ENCODE measurements at regions not wholly inside any gene's neighbourhood (a gene's known extent, or its start where the extent isn't known, plus 50 kb on each side); places are given as distances from the start of the nearest gene placed in this dataset.

DNA sequence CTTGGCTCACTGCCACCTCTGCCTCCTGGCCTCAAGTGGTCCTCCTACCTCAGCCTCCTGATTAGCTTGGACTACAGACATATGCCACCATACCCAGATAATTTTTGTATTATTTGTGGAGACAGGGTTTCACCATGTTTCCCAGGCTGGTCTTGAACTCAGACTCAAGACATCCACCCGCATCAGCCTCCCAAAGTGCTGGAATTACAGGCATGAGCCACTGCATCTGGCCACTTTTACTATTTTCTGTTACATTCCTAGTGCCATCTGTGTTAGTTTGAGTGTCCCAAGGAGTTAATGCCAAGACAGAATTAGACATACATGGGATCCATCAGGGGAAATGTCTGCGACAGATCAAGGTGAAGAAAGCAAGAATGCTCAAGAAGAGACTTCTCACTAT is 288.2 kb upstream of the CTSO start:
- no peak for ATAC-seq (ENCODE audit: insufficient read depth, low read depth)
- TF ChIP-seq, protein P1, sequence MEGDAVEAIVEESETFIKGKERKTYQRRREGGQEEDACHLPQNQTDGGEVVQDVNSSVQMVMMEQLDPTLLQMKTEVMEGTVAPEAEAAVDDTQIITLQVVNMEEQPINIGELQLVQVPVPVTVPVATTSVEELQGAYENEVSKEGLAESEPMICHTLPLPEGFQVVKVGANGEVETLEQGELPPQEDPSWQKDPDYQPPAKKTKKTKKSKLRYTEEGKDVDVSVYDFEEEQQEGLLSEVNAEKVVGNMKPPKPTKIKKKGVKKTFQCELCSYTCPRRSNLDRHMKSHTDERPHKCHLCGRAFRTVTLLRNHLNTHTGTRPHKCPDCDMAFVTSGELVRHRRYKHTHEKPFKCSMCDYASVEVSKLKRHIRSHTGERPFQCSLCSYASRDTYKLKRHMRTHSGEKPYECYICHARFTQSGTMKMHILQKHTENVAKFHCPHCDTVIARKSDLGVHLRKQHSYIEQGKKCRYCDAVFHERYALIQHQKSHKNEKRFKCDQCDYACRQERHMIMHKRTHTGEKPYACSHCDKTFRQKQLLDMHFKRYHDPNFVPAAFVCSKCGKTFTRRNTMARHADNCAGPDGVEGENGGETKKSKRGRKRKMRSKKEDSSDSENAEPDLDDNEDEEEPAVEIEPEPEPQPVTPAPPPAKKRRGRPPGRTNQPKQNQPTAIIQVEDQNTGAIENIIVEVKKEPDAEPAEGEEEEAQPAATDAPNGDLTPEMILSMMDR (IDR thresholded peaks at IDR 0.05; ENCODE audit: borderline replicate concordance, extremely low read depth, low read length, poor library complexity, severe bottlenecking) = no peak
- no peak for TF ChIP-seq EZH2 (IDR thresholded peaks at IDR 0.05; ENCODE audit: borderline replicate concordance, low read depth, low read length, severe bottlenecking)
- Histone ChIP-seq H3K4me1 (ENCODE audit: insufficient read depth, low read length) (no peaks in the 10 kb centered on the region), H3K36me3 (ENCODE audit: insufficient read depth, low read length) (no peaks in the 10 kb centered on the region), H3K4me3 (ENCODE audit: low read depth in 1 of 2, low read length in 2 of 2) (no peak overlapping the region), H3K79me2 (ENCODE audit: insufficient read depth, low read length) (no peaks in the 10 kb centered on the region), H4K20me1 (ENCODE audit: insufficient read depth, low read length) (no peaks in the 10 kb centered on the region), H3K9ac (ENCODE audit: low read depth, low read length) (no peak overlapping the region), H2AFZ (ENCODE audit: low read depth, low read length) (no peak overlapping the region), H3K9me3 (ENCODE audit: insufficient read depth, low read length, severe bottlenecking) (no peaks in the 10 kb centered on the region), H3K27me3 (ENCODE audit: insufficient read depth, low read length, poor library complexity) (no peaks in the 10 kb centered on the region), H3K27ac (ENCODE audit: low read length) (no peak overlapping the region), H3K4me2 (ENCODE audit: insufficient read depth, low read length) (no peak overlapping the region)
- no peak for DNase-seq

DNA sequence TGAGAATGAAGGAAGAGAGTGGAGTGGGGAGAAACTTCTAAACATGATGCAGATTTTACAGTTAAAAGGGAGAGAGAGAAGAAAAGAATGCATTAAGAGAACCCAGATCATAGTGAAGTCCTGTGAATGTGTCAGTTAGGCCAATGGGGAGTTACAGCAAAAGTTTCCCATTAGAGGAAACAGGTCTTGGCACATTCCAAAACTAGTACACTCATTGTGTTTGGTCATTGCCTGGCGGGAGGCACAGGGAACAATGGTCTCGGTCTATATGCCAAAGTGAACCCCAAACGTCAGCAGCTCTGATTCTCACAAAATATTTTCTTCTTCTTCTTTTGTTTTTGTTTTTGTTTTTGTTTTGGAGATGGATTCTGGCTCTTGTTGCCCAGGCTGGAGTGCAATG is 284.5 kb upstream of the CTSO start:
- ATAC-seq (ENCODE audit: insufficient read depth, low read depth) (no peak), DNase-seq (no peak)
- H3K4me2 ChIP-seq (ENCODE audit: insufficient read depth, low read length) = no peak overlapping the region
- H2AFZ ChIP-seq (ENCODE audit: low read depth, low read length) = no peak overlapping the region
- no peaks in the 10 kb centered on the region for H3K4me1 ChIP-seq (ENCODE audit: insufficient read depth, low read length)
- no peak for TF ChIP-seq EZH2 (IDR thresholded peaks at IDR 0.05; ENCODE audit: borderline replicate concordance, low read depth, low read length, severe bottlenecking)
- TF ChIP-seq, protein P1 (IDR thresholded peaks at IDR 0.05; ENCODE audit: borderline replicate concordance, extremely low read depth, low read length, poor library complexity, severe bottlenecking) = no peak
- no peaks in the 10 kb centered on the region for H3K79me2 ChIP-seq (ENCODE audit: insufficient read depth, low read length)
- no peaks in the 10 kb centered on the region for H3K9me3 ChIP-seq (ENCODE audit: insufficient read depth, low read length, severe bottlenecking)
- H3K9ac ChIP-seq (ENCODE audit: low read depth, low read length) = no peak overlapping the region
- H3K36me3 ChIP-seq (ENCODE audit: insufficient read depth, low read length) = no peaks in the 10 kb centered on the region
- no peaks in the 10 kb centered on the region for H3K27me3 ChIP-seq (ENCODE audit: insufficient read depth, low read length, poor library complexity)
- H4K20me1 ChIP-seq (ENCODE audit: insufficient read depth, low read length) = no peaks in the 10 kb centered on the region
- H3K27ac ChIP-seq (ENCODE audit: low read length) = no peak overlapping the region
- no peak overlapping the region for H3K4me3 ChIP-seq (ENCODE audit: low read depth in 1 of 2, low read length in 2 of 2)

DNA sequence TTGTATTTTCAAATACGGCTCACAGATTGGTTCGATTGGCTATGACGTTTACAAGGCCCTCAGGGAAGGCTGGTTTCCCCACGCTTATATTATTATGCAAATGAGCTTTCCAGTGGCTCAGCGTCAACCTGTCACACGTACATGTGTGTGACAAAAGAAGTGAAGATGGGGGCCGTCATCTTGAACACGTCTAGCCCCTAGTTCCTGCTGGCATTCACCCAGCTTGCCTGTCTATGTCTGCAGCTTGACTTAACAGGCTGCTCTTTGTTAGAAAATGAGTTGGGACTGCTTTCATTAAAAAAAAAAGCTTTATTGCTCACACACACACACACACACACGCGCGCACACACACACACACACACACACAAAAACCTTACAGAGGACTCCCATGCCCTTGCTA is 283.6 kb upstream of the CTSO start:
- H3K4me2 ChIP-seq (ENCODE audit: insufficient read depth, low read length) = no peak overlapping the region
- H3K4me1 ChIP-seq (ENCODE audit: insufficient read depth, low read length) = no peaks in the 10 kb centered on the region
- H3K27me3 ChIP-seq (ENCODE audit: insufficient read depth, low read length, poor library complexity) = no peaks in the 10 kb centered on the region
- H3K9ac ChIP-seq (ENCODE audit: low read depth, low read length) = no peak overlapping the region
- no peak overlapping the region for H3K4me3 ChIP-seq (ENCODE audit: low read depth in 1 of 2, low read length in 2 of 2)
- DNase-seq (no peak), ATAC-seq (ENCODE audit: insufficient read depth, low read depth) (no peak)
- H3K36me3 ChIP-seq (ENCODE audit: insufficient read depth, low read length) = no peaks in the 10 kb centered on the region
- H2AFZ ChIP-seq (ENCODE audit: low read depth, low read length) = no peak overlapping the region
- TF ChIP-seq, protein P1 (IDR thresholded peaks at IDR 0.05; ENCODE audit: borderline replicate concordance, extremely low read depth, low read length, poor library complexity, severe bottlenecking) = no peak
- TF ChIP-seq EZH2 (IDR thresholded peaks at IDR 0.05; ENCODE audit: borderline replicate concordance, low read depth, low read length, severe bottlenecking) = no peak
- H3K9me3 ChIP-seq (ENCODE audit: insufficient read depth, low read length, severe bottlenecking) = no peaks in the 10 kb centered on the region
- H4K20me1 ChIP-seq (ENCODE audit: insufficient read depth, low read length) = no peaks in the 10 kb centered on the region
- no peaks in the 10 kb centered on the region for H3K79me2 ChIP-seq (ENCODE audit: insufficient read depth, low read length)
- no peak overlapping the region for H3K27ac ChIP-seq (ENCODE audit: low read length)

DNA sequence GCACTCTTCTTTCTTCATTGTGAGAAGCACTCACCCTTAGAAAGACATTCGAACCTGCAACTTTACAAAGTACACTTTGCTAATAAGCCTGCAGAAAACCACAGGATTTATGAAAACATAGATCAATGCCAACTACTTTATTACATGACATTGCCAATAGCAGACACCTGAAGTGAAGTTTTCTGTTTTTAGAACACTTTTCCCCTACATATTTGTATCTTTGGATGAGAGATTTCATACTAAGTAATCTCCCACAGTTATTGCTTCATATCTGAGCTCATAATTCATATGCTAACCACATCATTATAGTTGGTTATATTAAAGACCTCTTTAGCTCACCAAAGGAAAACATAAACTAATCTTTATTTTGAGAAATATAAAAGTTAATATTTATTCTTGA is 276.5 kb upstream of the CTSO start:
- Histone ChIP-seq H2AFZ (ENCODE audit: low read depth, low read length) (no peak overlapping the region), H3K27ac (ENCODE audit: low read length) (no peak overlapping the region), H3K4me2 (ENCODE audit: insufficient read depth, low read length) (no peak overlapping the region), H3K4me1 (ENCODE audit: insufficient read depth, low read length) (no peaks in the 10 kb centered on the region), H3K36me3 (ENCODE audit: insufficient read depth, low read length) (no peaks in the 10 kb centered on the region), H3K9ac (ENCODE audit: low read depth, low read length) (no peak overlapping the region), H3K27me3 (ENCODE audit: insufficient read depth, low read length, poor library complexity) (no peaks in the 10 kb centered on the region), H3K79me2 (ENCODE audit: insufficient read depth, low read length) (no peaks in the 10 kb centered on the region), H3K9me3 (ENCODE audit: insufficient read depth, low read length, severe bottlenecking) (no peaks in the 10 kb centered on the region), H3K4me3 (ENCODE audit: low read depth in 1 of 2, low read length in 2 of 2) (no peak overlapping the region), H4K20me1 (ENCODE audit: insufficient read depth, low read length) (no peaks in the 10 kb centered on the region)
- no peak for ATAC-seq (ENCODE audit: insufficient read depth, low read depth)
- TF ChIP-seq EZH2 (IDR thresholded peaks at IDR 0.05; ENCODE audit: borderline replicate concordance, low read depth, low read length, severe bottlenecking) = no peak
- TF ChIP-seq, protein P1 (IDR thresholded peaks at IDR 0.05; ENCODE audit: borderline replicate concordance, extremely low read depth, low read length, poor library complexity, severe bottlenecking) = no peak
- no peak for DNase-seq
